Testis (tissue), 2 donors: ENCODE measurements at regions not wholly inside any gene's neighbourhood (a gene's known extent, or its start where the extent isn't known, plus 50 kb on each side); places are given as distances from the start of the nearest gene placed in this dataset.

Source experiments
- POLR2A ChIP-seq: fragments of 450-650 bp; IDR thresholded peaks from one replicate; pipeline ENCODE4 v1.6.1; 2017; ENCODE audit warnings: antibody characterized with exemption, mild to moderate bottlenecking, moderate library complexity
- TF ChIP-seq, protein P1 (sequence below), 3 experiments: fragments of 450-650 bp in 2 of 3; fragments of 200-600 bp in 1 of 3; sonication (generic) in 1 of 3; IDR thresholded peaks; one replicate each; pipeline ENCODE4 v1.5.1; 2016 to 2019; ENCODE audit warnings: antibody characterized with exemption in 3 of 3, mild to moderate bottlenecking in 2 of 3, moderate library complexity in 1 of 3

DNA sequence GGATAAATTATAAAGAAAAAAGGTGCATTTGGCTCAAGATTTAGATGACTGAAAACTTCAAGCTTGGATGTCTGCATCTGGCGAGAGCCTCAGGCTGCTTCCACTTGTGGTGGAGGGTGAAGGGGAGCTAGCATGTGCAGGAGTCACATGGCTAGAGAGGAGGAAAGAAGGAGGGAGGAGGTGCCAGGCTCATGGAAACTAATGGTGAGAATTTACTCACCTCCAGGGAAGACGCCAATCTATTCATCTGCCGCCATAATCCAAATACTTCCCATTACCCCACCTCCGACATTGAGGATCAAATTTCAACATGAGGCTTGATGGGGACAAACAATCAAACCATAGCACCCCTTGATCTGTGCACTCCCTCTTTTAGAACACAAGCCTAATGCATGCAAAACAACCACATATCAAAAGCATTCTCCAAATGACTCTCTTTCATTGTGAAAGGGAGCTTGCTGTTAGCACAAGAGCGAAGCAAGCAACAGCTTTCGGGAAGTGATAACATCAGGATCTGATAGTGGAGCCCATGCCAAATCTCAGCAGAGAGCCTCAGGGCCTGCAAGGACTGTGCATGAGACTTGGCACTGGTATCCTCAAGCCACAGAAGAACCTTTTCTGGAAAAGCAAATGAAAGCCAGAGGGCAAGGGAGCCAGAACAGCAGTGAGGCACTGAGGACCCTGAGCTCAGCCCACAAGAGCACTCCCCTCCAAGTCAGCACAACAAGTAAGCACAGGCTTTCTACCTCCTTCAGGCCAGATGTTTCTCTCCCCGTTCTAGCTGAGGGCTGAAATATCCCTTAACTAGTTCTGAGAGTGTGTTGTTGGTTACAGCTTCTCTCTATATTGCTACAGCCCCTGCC is 50.2 kb upstream of the THBS1 start:
- TF ChIP-seq, protein P1, sequence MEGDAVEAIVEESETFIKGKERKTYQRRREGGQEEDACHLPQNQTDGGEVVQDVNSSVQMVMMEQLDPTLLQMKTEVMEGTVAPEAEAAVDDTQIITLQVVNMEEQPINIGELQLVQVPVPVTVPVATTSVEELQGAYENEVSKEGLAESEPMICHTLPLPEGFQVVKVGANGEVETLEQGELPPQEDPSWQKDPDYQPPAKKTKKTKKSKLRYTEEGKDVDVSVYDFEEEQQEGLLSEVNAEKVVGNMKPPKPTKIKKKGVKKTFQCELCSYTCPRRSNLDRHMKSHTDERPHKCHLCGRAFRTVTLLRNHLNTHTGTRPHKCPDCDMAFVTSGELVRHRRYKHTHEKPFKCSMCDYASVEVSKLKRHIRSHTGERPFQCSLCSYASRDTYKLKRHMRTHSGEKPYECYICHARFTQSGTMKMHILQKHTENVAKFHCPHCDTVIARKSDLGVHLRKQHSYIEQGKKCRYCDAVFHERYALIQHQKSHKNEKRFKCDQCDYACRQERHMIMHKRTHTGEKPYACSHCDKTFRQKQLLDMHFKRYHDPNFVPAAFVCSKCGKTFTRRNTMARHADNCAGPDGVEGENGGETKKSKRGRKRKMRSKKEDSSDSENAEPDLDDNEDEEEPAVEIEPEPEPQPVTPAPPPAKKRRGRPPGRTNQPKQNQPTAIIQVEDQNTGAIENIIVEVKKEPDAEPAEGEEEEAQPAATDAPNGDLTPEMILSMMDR (IDR thresholded peaks at IDR 0.05): no peak
- TF ChIP-seq POLR2A: no peak
